EL (cell line): ENCODE measurements at regions not wholly inside any gene's neighbourhood (a gene's known extent, or its start where the extent isn't known, plus 50 kb on each side); places are given as distances from the start of the nearest gene placed in this dataset.
"Not testable (repeated sequence)": the region's sequence is repeated elsewhere in the genome, so short reads cannot be mapped to it uniquely, and the experiment has no call there.

ENCODE experiments used
- DNase-seq: peaks from one replicate; pipeline ENCODE4 v3.0.0-alpha.2; 2016

- no peak for DNase-seq
Measured at GRCh38 chr15:62903437-62903836, 139.1 kb upstream of the TPM1 start.

GRCh38 chr15:62904041-62904910, 138.3 kb upstream of the TPM1 start:
- DNase-seq = no peak

- no peak for DNase-seq
Measured at GRCh38 chr15:62906627-62907026, 135.9 kb upstream of the TPM1 start.

- DNase-seq = no peak
Measured at GRCh38 chr15:62907275-62907674, 135.3 kb upstream of the TPM1 start.

- not testable (repeated sequence) for DNase-seq
Measured at GRCh38 chr15:62908341-62908740, 134.2 kb upstream of the TPM1 start.

GRCh38 chr15:62909257-62909656, 133.3 kb upstream of the TPM1 start:
- peak; percentile 15 for DNase-seq

GRCh38 chr15:62912282-62912681, 130.3 kb upstream of the TPM1 start:
- no peak for DNase-seq

- DNase-seq = no peak
Measured at GRCh38 chr15:62912808-62913207, 129.7 kb upstream of the TPM1 start.

- no peak for DNase-seq
Measured at GRCh38 chr15:62913246-62913645, 129.3 kb upstream of the TPM1 start.

- DNase-seq = no peak
Measured at GRCh38 chr15:62914461-62915079, 128.0 kb upstream of the TPM1 start.

GRCh38 chr15:62920682-62921502, 121.7 kb upstream of the TPM1 start:
- DNase-seq = peak; percentile 60

- DNase-seq = no peak
Measured at GRCh38 chr15:62922514-62922913, 120.0 kb upstream of the TPM1 start.

GRCh38 chr15:62925875-62926274, 116.7 kb upstream of the TPM1 start:
- no peak for DNase-seq

GRCh38 chr15:62927196-62927595, 115.4 kb upstream of the TPM1 start:
- DNase-seq = no peak

GRCh38 chr15:62927836-62928235, 114.7 kb upstream of the TPM1 start:
- no peak for DNase-seq

GRCh38 chr15:62928242-62928999, 114.1 kb upstream of the TPM1 start:
- DNase-seq = peak; percentile 95

GRCh38 chr15:62929000-62929357, 113.6 kb upstream of the TPM1 start:
- peak; percentile 85 for DNase-seq

- no peak for DNase-seq
Measured at GRCh38 chr15:62931650-62932049, 110.9 kb upstream of the TPM1 start.

- peak; percentile 87 for DNase-seq
Measured at GRCh38 chr15:62932436-62932835, 110.1 kb upstream of the TPM1 start.

GRCh38 chr15:62933386-62933785, 109.2 kb upstream of the TPM1 start:
- peak; percentile 28 for DNase-seq

- DNase-seq = no peak
Measured at GRCh38 chr15:62934236-62934971, 108.1 kb upstream of the TPM1 start.
